DND-41 (cell line): ENCODE measurements at regions not wholly inside any gene's neighbourhood (a gene's known extent, or its start where the extent isn't known, plus 50 kb on each side); places are given as distances from the start of the nearest gene placed in this dataset.

Experiments
- EZH2 ChIP-seq: IDR thresholded peaks from 3 replicates; pipeline ENCODE4 v1.6.1; 2012; ENCODE audit warnings: borderline replicate concordance, low read depth, mild to moderate bottlenecking, moderate library complexity, low read length, inconsistent platforms; ENCODE audit not compliant: severe bottlenecking
- TF ChIP-seq, protein P1 (sequence below): IDR thresholded peaks from 2 replicates; pipeline ENCODE4 v1.5.1; 2012; ENCODE audit warnings: borderline replicate concordance, low read length, moderate library complexity, mild to moderate bottlenecking; ENCODE audit not compliant: poor library complexity, severe bottlenecking; ENCODE audit errors: extremely low read depth

DNA sequence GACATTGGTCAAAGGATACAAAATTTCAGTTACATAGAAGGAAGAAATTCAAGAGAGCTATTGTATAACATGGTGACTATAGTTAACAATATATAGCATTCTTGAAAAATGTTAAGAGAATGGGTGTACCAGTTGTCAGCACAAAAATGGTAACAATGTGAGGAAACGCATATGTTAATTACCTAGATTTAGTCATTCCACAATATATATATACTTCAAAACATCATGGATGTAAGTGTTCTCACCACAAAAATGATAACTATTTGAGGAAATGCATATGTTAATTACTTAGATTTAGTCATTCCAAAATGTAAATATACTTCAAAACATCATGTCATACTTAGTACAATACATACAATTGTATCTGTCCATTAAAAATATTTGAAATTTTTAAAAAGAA lies 540.4 kb upstream of the MGAT4C start:
- no peak for TF ChIP-seq EZH2
- TF ChIP-seq, protein P1, sequence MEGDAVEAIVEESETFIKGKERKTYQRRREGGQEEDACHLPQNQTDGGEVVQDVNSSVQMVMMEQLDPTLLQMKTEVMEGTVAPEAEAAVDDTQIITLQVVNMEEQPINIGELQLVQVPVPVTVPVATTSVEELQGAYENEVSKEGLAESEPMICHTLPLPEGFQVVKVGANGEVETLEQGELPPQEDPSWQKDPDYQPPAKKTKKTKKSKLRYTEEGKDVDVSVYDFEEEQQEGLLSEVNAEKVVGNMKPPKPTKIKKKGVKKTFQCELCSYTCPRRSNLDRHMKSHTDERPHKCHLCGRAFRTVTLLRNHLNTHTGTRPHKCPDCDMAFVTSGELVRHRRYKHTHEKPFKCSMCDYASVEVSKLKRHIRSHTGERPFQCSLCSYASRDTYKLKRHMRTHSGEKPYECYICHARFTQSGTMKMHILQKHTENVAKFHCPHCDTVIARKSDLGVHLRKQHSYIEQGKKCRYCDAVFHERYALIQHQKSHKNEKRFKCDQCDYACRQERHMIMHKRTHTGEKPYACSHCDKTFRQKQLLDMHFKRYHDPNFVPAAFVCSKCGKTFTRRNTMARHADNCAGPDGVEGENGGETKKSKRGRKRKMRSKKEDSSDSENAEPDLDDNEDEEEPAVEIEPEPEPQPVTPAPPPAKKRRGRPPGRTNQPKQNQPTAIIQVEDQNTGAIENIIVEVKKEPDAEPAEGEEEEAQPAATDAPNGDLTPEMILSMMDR = no peak
